Left lung (tissue), 4 donors: ENCODE measurements at regions not wholly inside any gene's neighbourhood (a gene's known extent, or its start where the extent isn't known, plus 50 kb on each side); places are given as distances from the start of the nearest gene placed in this dataset.

Experiments used
- ATAC-seq: fragments of 200-7000 bp; cut with Tn5 transposase; one replicate; pipeline ENCODE4 v1.9.1; 2020; ENCODE audit warnings: moderate library complexity
- DNase-seq, 4 donors: peaks; one replicate each; pipeline ENCODE4 v3.0.0-alpha.2; 2013 to 2020
- H3K27ac ChIP-seq, 2 donors: fragments of 200-600 bp; sonication (generic) in 1 of 2; one replicate each; pipeline versions ENCODE4 v1.5.0 to v1.8.0; 2020 to 2021
- H3K27me3 ChIP-seq, 2 donors: fragments of 200-600 bp; sonication (generic) in 1 of 2; one replicate each; pipeline versions ENCODE4 v1.5.0 to v1.8.0; 2020 to 2021
- H3K36me3 ChIP-seq, 2 donors: fragments of 200-600 bp; sonication (generic) in 1 of 2; one replicate each; pipeline versions ENCODE4 v1.5.0 to v1.8.0; 2020 to 2021
- H3K4me1 ChIP-seq, 2 donors: fragments of 200-600 bp; one replicate each; pipeline ENCODE4 v1.8.0; 2021
- H3K4me3 ChIP-seq, 2 donors: fragments of 200-600 bp; sonication (generic) in 1 of 2; one replicate each; pipeline versions ENCODE4 v1.5.0 to v1.8.0; 2020 to 2021; ENCODE audit warnings: mild to moderate bottlenecking in 1 of 2
- H3K9me3 ChIP-seq, 2 donors: fragments of 200-600 bp; sonication (generic) in 1 of 2; one replicate each; pipeline versions ENCODE4 v1.5.0 to v1.8.0; 2020 to 2021
- CTCF ChIP-seq, 2 donors: fragments of 200-600 bp; sonication (generic) in 1 of 2; IDR thresholded peaks; one replicate each; pipeline versions ENCODE4 v1.5.0 to v1.8.0; 2021; ENCODE audit warnings: antibody characterized with exemption in 2 of 2
- intact Hi-C, 2 donors: fragments of 100-400 bp; cut with DNase I; formaldehyde crosslinking; loops; one replicate each; pipeline versions ENCODE4 v1.11.2 to v1.14.2; 2022
- donor health status: DM: no; HTN: yes; CAD: no.
- donor health status: DM: no; HTN: no; CAD: no.

GRCh38 chr4:52187603-52188002 is 136.5 kb downstream of the SPATA18 start:
- Histone ChIP-seq H3K36me3 (no peaks in the 10 kb centered on the region), H3K4me1 (no peaks in the 10 kb centered on the region), H3K9me3 (no peaks in the 10 kb centered on the region), H3K4me3 (no peak overlapping the region), H3K27me3 (no peaks in the 10 kb centered on the region), H3K27ac (no peak overlapping the region)
- DNase-seq (no peak), ATAC-seq (no peak)
- TF ChIP-seq CTCF (IDR thresholded peaks at IDR 0.05): no peak
- intact Hi-C loops: no loop called here

- DNase-seq: no peak
These were observed 140.9 kb downstream of the SPATA18 start for GRCh38 chr4:52192001-52192400.

GRCh38 chr4:52192721-52193135 is 141.6 kb downstream of the SPATA18 start:
- ATAC-seq (no peak), DNase-seq (peak in 1 of 4 donors; percentile 26)

More at GRCh38 chr4:52192001-52192400, 140.9 kb downstream of the SPATA18 start:
- ATAC-seq: no peak
- TF ChIP-seq CTCF (IDR thresholded peaks at IDR 0.05): no peak
- Histone ChIP-seq H3K27me3 (no peaks in the 10 kb centered on the region), H3K9me3 (no peaks in the 10 kb centered on the region), H3K4me1 (no peaks in the 10 kb centered on the region), H3K4me3 (no peak overlapping the region), H3K27ac (no peak overlapping the region), H3K36me3 (no peaks in the 10 kb centered on the region)
- intact Hi-C loops: no loop called here

GRCh38 chr4:52195869-52196268 is 144.8 kb downstream of the SPATA18 start:
- H3K9me3 ChIP-seq: no peaks in the 10 kb centered on the region
- H3K27me3 ChIP-seq: no peaks in the 10 kb centered on the region
- H3K27ac ChIP-seq: no peak overlapping the region
- no peak for ATAC-seq
- H3K36me3 ChIP-seq: no peaks in the 10 kb centered on the region
- no peaks in the 10 kb centered on the region for H3K4me1 ChIP-seq
- DNase-seq: no peak
- H3K4me3 ChIP-seq: no peak overlapping the region
- TF ChIP-seq CTCF (IDR thresholded peaks at IDR 0.05): no peak
- intact Hi-C loops: no loop called here

More at GRCh38 chr4:52192721-52193135, 141.6 kb downstream of the SPATA18 start:
- H3K27me3 ChIP-seq: no peaks in the 10 kb centered on the region
- no peaks in the 10 kb centered on the region for H3K9me3 ChIP-seq
- no peak for TF ChIP-seq CTCF (IDR thresholded peaks at IDR 0.05)
- H3K4me1 ChIP-seq: no peaks in the 10 kb centered on the region
- no peak overlapping the region for H3K4me3 ChIP-seq
- no peaks in the 10 kb centered on the region for H3K36me3 ChIP-seq
- no peak overlapping the region for H3K27ac ChIP-seq
- intact Hi-C loops: no loop called here

- Histone ChIP-seq H3K27ac (no peak overlapping the region), H3K4me3 (no peak overlapping the region), H3K36me3 (no peaks in the 10 kb centered on the region), H3K9me3 (no peaks in the 10 kb centered on the region), H3K4me1 (no peaks in the 10 kb centered on the region), H3K27me3 (no peaks in the 10 kb centered on the region)
- ATAC-seq (no peak), DNase-seq (no peak)
- no peak for TF ChIP-seq CTCF (IDR thresholded peaks at IDR 0.05)
- intact Hi-C loops: no loop called here
These were observed 145.6 kb downstream of the SPATA18 start for GRCh38 chr4:52196606-52197130.
